Activated CD4-positive, alpha-beta T cell treated with anti-CD3 and anti-CD28 coated beads for 36 hours (primary cell): ENCODE measurements at regions not wholly inside any gene's neighbourhood (a gene's known extent, or its start where the extent isn't known, plus 50 kb on each side); places are given as distances from the start of the nearest gene placed in this dataset.

Source experiments
- ATAC-seq: fragments of 200-7000 bp; cut with Tn5 transposase; one replicate; pipeline ENCODE4 v1.10.0; 2021; ENCODE audit warnings: mild to moderate bottlenecking, moderate library complexity
- CTCF ChIA-PET: fragments of 350-600 bp; sonication (Branson Sonifier 250); formaldehyde crosslinking; loops from one replicate; lab custom pipeline; 2021; ENCODE audit warnings: antibody characterized with exemption; lab: Charles Lee
- POLR2A ChIA-PET: fragments of 350-600 bp; sonication (Branson Sonifier 250); formaldehyde crosslinking; loops from one replicate; lab custom pipeline; 2021; ENCODE audit warnings: antibody characterized with exemption, inconsistent platforms; lab: Charles Lee
- DNase-seq: peaks from one replicate; pipeline ENCODE4 v3.0.0-alpha.2; 2020
- H3K27ac Mint-ChIP-seq: one replicate; pipeline ENCODE4 v1.8.0; 2021; ENCODE audit warnings: mixed read lengths
- H3K27me3 Mint-ChIP-seq: one replicate; pipeline ENCODE4 v1.8.0; 2021; ENCODE audit warnings: mixed read lengths
- H3K36me3 Mint-ChIP-seq: one replicate; pipeline ENCODE4 v1.8.0; 2021; ENCODE audit warnings: low read depth, mixed read lengths
- H3K4me1 Mint-ChIP-seq: one replicate; pipeline ENCODE4 v1.8.0; 2021; ENCODE audit warnings: mixed read lengths
- H3K4me3 Mint-ChIP-seq: one replicate; pipeline ENCODE4 v1.8.0; 2021; ENCODE audit warnings: mild to moderate bottlenecking, moderate library complexity, mixed read lengths
- H3K9me3 Mint-ChIP-seq: one replicate; pipeline ENCODE4 v1.8.0; 2021; ENCODE audit warnings: low read depth, mixed read lengths
- intact Hi-C, 2 experiments: fragments of 100-400 bp; cut with DNase I in 1 of 2; cut with micrococcal nuclease in 1 of 2; formaldehyde crosslinking; loops; one replicate each; pipeline versions ENCODE4 v1.14.2 to v1.15.1; 2022 to 2024; cut with DNase I, micrococcal nuclease

- no peaks in the 10 kb centered on the region for H3K36me3 Mint-ChIP-seq
- no peak overlapping the region for H3K27ac Mint-ChIP-seq
- no peaks in the 10 kb centered on the region for H3K4me1 Mint-ChIP-seq
- intact Hi-C loops, result no loop called here
- DNase-seq (no peak), ATAC-seq (no peak)
- H3K4me3 Mint-ChIP-seq, result no peak overlapping the region
- no peaks in the 10 kb centered on the region for H3K9me3 Mint-ChIP-seq
- CTCF ChIA-PET, result interaction anchor here (0.6 to 2.3 kb wide), 3 partner anchors 51 to 390 kb away, joined by 3 to 7 read pairs (median 3); no protein-coding TSS in a partner anchor
- POLR2A ChIA-PET, result no interaction called here
- H3K27me3 Mint-ChIP-seq, result peaks cover 77% of the 10 kb centered on the region
Measured at GRCh38 chr5:138647794-138648410, 72.7 kb upstream of the HSPA9 start.

DNA sequence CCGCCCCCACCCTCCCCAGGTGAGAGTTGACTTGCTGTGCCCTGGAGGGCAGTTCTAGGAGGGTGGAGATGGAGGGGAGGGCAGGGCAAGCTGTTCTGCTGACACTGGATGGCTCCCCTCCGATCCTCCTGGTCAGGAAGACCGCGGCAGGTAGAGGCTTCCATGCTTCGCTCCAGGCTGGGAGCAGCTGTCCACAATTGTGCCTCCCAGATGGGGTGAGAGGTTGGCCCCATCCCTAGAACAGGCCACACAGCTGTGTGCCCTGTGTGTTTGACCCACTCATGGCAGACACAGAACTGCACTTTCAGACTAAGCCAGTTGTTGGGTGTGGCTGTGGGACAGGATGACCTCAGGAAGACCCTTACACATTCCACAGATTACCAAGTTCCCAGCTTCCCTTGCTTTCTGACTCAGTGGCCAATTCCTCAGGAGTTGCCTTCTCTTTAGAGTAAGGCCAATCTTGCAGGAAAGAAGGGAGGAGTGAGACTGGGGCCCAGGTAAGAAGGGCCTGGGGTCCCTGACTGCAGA lies 72.1 kb upstream of the HSPA9 start:
- H3K27me3 Mint-ChIP-seq, result peaks cover 75% of the 10 kb centered on the region
- H3K4me3 Mint-ChIP-seq, result no peak overlapping the region
- no peaks in the 10 kb centered on the region for H3K36me3 Mint-ChIP-seq
- no peaks in the 10 kb centered on the region for H3K9me3 Mint-ChIP-seq
- DNase-seq, result no peak
- no peak overlapping the region for H3K27ac Mint-ChIP-seq
- ChIA-PET POLR2A (no interaction called here), CTCF (interaction anchor here (2.3 kb wide), 1 partner anchor 68 kb away, joined by 7 read pairs; no protein-coding TSS in a partner anchor)
- ATAC-seq, result no peak
- H3K4me1 Mint-ChIP-seq, result no peaks in the 10 kb centered on the region
- intact Hi-C loops, result no loop called here

DNA sequence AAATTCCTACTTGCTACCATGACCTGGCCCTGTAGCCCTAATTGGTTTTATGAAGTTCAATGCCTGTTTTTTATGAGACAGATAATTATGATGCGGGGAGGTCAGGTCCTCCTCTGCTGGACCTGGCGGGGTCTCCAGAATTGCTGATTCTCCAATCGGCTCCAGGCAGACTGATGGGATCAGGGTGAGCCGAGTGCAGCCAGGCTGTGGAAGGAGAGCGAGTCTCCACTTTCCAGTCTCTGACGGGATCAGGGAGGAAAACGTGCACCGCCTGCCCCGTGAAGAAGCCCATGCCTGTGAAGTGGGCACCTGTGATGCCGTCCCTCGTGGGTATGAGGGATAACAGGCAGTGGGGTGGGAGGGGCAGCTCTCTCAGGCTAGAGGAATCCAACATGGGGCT lies 71.5 kb upstream of the HSPA9 start:
- no peaks in the 10 kb centered on the region for H3K36me3 Mint-ChIP-seq
- peaks cover 2% of the 10 kb centered on the region for H3K4me1 Mint-ChIP-seq
- no peaks in the 10 kb centered on the region for H3K9me3 Mint-ChIP-seq
- DNase-seq, result no peak
- intact Hi-C loops, result no loop called here
- H3K4me3 Mint-ChIP-seq, result no peak overlapping the region
- ChIA-PET CTCF (no interaction called here), POLR2A (no interaction called here)
- H3K27ac Mint-ChIP-seq, result no peak overlapping the region
- ATAC-seq, result no peak
- peaks cover 76% of the 10 kb centered on the region for H3K27me3 Mint-ChIP-seq

DNA sequence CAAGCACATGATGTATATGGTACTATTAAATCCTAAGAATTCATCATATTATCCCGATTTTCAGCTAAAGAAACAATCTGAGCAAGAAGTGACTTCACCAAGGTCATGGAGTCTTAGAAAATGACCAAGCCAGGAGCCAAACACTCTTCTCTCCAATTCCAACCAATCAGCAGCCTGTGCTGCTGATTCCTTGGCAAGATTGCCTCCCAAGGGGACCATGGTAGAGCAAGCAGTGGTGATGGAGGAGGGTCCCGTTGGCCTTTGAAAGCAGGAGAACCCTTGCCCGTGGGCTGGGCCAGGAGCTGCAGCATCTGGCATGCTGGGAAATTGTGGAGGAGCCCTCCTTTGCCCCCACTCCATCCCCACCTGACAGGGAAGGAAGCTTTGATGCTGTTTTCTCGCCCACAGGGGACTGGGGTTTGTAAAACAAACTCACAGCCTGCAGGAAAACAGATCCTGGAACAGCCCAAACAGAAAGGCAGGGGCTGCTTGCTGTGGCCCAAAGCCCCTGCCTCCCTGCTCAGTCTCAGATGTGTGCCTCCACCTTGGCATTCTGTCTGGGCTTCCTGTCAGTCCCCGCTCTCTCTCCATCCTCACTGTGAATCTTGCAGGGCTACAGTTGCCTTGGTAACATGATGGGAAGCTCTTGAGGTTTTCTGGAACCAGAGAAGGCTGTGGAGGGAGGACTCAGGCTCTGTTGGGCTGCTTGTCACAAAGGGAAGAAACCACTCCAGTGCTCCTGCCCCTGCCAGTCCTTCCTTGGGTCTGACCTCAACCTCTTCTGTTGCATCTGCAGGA lies 70.8 kb upstream of the HSPA9 start:
- intact Hi-C loops, result no loop called here
- ChIA-PET POLR2A (no interaction called here), CTCF (interaction anchor here (1.0 to 1.3 kb wide), 2 partner anchors 7 to 49 kb away, joined by 3 read pairs; no protein-coding TSS in a partner anchor)

DNA sequence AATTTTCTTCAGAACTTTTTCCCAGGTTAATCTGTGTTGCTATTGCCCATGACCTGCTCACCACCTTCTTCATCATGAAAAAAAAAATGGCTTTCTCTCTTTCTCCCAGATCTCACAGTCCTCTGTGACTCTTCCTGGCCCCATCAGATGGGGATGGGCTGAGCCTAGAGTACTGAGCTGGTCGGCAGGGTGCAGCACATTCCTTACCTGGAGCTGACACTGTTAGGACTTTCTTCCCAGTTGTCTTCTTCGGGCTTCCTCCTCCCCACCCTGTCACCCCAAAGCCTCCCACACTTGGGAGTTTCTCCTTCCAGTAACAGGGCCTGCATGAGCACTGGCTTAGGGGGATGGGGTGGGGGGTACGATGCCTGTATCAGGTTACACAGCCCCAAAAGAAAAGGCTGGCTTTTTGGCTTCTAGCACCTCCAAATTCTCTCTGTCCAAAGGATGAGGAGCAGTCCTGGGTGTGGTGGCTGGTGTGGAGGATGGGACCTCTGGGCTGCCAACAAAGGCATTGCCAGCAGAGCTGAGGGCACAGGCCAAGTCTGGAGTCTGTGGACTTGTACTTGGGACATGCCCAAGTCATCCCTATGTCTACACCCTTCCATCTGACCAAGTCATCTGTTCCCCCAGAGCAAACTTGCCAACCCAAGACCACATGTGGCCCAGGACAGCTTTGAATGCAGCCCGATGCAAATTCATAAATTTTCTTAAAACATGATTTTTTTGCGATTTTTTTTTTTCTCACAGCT lies 68.0 kb upstream of the HSPA9 start:
- Mint-ChIP-seq H3K4me1 (peaks cover 2% of the 10 kb centered on the region), H3K9me3 (no peaks in the 10 kb centered on the region), H3K27me3 (peaks cover 69% of the 10 kb centered on the region), H3K36me3 (no peaks in the 10 kb centered on the region), H3K27ac (no peak overlapping the region), H3K4me3 (no peak overlapping the region)
- ChIA-PET CTCF (interaction anchor here (0.6 to 1.4 kb wide), 7 partner anchors 11 to 457 kb away, joined by 3 to 4 read pairs (median 3); no protein-coding TSS in a partner anchor), POLR2A (no interaction called here)
- DNase-seq (no peak), ATAC-seq (no peak)
- intact Hi-C loops, result loop anchor here in 1 of 2 experiments (5.0 kb wide), 1 partner anchor 619 kb away; no protein-coding TSS in a partner anchor

More for the DNA sequence above, 70.8 kb upstream of the HSPA9 start:
- Mint-ChIP-seq H3K4me1 (peaks cover 2% of the 10 kb centered on the region), H3K27me3 (peaks cover 73% of the 10 kb centered on the region), H3K4me3 (no peak overlapping the region), H3K36me3 (no peaks in the 10 kb centered on the region), H3K9me3 (no peaks in the 10 kb centered on the region), H3K27ac (no peak overlapping the region)
- ATAC-seq (no peak), DNase-seq (no peak)

DNA sequence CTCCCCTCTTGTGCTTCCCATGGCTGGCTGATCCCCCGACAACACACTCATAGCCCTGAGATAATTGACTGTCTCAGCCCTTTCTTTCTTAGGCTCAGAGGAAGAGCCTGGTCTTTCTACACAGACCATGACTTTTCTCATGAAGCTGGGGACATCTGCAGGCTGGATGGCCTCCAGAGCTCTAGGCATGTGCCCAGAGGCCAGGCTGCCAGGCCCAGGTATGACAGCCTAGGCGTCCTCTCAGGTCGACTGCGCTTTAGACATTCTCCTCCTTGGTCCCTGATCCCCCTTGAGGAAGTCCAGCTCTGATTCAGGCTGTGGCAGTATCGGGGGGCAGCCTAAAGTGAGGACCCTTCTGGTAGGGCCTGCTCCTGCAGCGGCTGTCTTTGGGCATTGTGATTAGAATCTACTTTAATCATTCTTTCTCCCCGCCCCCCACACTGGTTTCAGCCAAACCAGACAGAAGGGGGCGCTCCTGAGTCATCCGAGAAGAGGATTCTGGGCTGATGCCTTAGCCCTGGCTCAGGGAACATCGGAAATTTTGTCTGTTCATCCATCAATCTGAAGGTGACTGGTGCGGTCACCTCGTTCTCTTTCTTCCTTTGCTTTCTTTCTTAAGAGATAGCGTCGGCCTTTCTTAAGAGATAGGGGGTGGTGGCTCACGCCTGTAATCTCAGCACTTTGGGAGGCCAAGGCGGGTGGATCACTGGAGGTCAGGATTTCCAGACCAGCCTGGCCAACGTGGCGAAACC lies 66.5 kb upstream of the HSPA9 start:
- ChIA-PET POLR2A (no interaction called here), CTCF (interaction anchor here (0.6 to 1.8 kb wide), 10 partner anchors 10 to 1302 kb away, joined by 3 to 4 read pairs (median 3); no protein-coding TSS in a partner anchor)
- peaks cover 63% of the 10 kb centered on the region for H3K27me3 Mint-ChIP-seq
- intact Hi-C loops, result loop anchor here (1.0 to 5.0 kb wide), 2 partner anchors 621 kb away; no protein-coding TSS in a partner anchor
- DNase-seq (peak; percentile 92), ATAC-seq (peak; percentile 92)
- no peak overlapping the region for H3K4me3 Mint-ChIP-seq
- H3K9me3 Mint-ChIP-seq, result no peaks in the 10 kb centered on the region
- H3K4me1 Mint-ChIP-seq, result peaks cover 2% of the 10 kb centered on the region
- no peaks in the 10 kb centered on the region for H3K36me3 Mint-ChIP-seq
- H3K27ac Mint-ChIP-seq, result no peak overlapping the region

- H3K9me3 Mint-ChIP-seq, result no peaks in the 10 kb centered on the region
- no peaks in the 10 kb centered on the region for H3K36me3 Mint-ChIP-seq
- no peak for ATAC-seq
- no peak overlapping the region for H3K4me3 Mint-ChIP-seq
- DNase-seq, result no peak
- intact Hi-C loops, result loop anchor here (1.0 to 5.0 kb wide), 2 partner anchors 622 kb away; no protein-coding TSS in a partner anchor
- H3K4me1 Mint-ChIP-seq, result peaks cover 2% of the 10 kb centered on the region
- H3K27me3 Mint-ChIP-seq, result peaks cover 57% of the 10 kb centered on the region
- POLR2A ChIA-PET, result interaction anchor here (0.5 kb wide), 1 partner anchor 90 kb away, joined by 3 read pairs; no protein-coding TSS in a partner anchor
- CTCF ChIA-PET, result interaction anchor here (0.6 to 1.8 kb wide), 10 partner anchors 14 to 185 kb away, joined by 3 to 4 read pairs (median 3); no protein-coding TSS in a partner anchor
- H3K27ac Mint-ChIP-seq, result no peak overlapping the region
Measured at GRCh38 chr5:138640646-138641254, 65.5 kb upstream of the HSPA9 start.

- ATAC-seq (no peak), DNase-seq (no peak)
- ChIA-PET CTCF (interaction anchor here (0.8 to 1.5 kb wide), 5 partner anchors 17 to 185 kb away, joined by 3 to 4 read pairs (median 3); no protein-coding TSS in a partner anchor), POLR2A (no interaction called here)
- no peak overlapping the region for H3K27ac Mint-ChIP-seq
- intact Hi-C loops, result loop anchor here in 1 of 2 experiments (5.0 kb wide), 1 partner anchor 622 kb away; no protein-coding TSS in a partner anchor
- H3K27me3 Mint-ChIP-seq, result peaks cover 58% of the 10 kb centered on the region
- no peaks in the 10 kb centered on the region for H3K9me3 Mint-ChIP-seq
- peaks cover 2% of the 10 kb centered on the region for H3K4me1 Mint-ChIP-seq
- no peaks in the 10 kb centered on the region for H3K36me3 Mint-ChIP-seq
- no peak overlapping the region for H3K4me3 Mint-ChIP-seq
Measured at GRCh38 chr5:138640138-138640537, 64.9 kb upstream of the HSPA9 start.

GRCh38 chr5:138639326-138639725 lies 64.1 kb upstream of the HSPA9 start:
- Mint-ChIP-seq H3K27me3 (peaks cover 55% of the 10 kb centered on the region), H3K9me3 (no peaks in the 10 kb centered on the region), H3K27ac (no peak overlapping the region), H3K4me3 (no peak overlapping the region), H3K36me3 (no peaks in the 10 kb centered on the region), H3K4me1 (peaks cover 2% of the 10 kb centered on the region)
- ChIA-PET CTCF (interaction anchor here (0.7 to 1.5 kb wide), 3 partner anchors 12 to 623 kb away, joined by 3 to 6 read pairs (median 3); no protein-coding TSS in a partner anchor), POLR2A (no interaction called here)
- no peak for ATAC-seq
- intact Hi-C loops, result no loop called here
- DNase-seq, result no peak

DNA sequence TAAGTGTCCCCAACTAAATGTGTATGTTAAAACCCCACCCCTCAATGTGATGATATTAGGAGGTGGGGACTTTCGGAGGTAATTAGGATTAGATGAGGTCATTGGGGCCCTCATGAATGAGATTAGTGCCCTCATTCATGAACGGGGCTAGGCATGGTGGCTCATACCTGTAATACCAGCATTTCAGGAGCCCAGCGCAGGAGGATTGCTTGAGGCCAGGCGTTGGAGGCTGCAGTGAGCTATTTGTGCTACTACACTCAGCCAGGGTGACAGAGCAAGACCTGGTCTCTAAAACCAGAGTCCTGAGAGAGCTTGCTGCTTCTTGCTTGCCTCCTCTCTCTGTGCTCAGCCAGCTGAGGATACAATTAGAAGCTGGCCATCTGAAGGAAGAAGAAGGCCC lies 62.1 kb upstream of the HSPA9 start:
- peaks cover 51% of the 10 kb centered on the region for H3K27me3 Mint-ChIP-seq
- CTCF ChIA-PET, result no interaction called here

More for the DNA sequence above, 62.1 kb upstream of the HSPA9 start:
- Mint-ChIP-seq H3K36me3 (no peaks in the 10 kb centered on the region), H3K4me3 (no peak overlapping the region), H3K9me3 (no peaks in the 10 kb centered on the region), H3K27ac (no peak overlapping the region), H3K4me1 (peaks cover 2% of the 10 kb centered on the region)
- intact Hi-C loops, result no loop called here
- POLR2A ChIA-PET, result no interaction called here
- no peak for ATAC-seq
- DNase-seq, result no peak
